ENCODE measurements at regions not wholly inside any gene's neighbourhood (a gene's known extent, or its start where the extent isn't known, plus 50 kb on each side); places are given as distances from the start of the nearest gene placed in this dataset.

- DNase-seq (ENCODE audit: low read depth) (no peak), FAIRE-seq (no peak)
- H3K9me3 Mint-ChIP-seq (ENCODE audit: unreplicated experiment): no peaks in the 10 kb centered on the region
- no peak overlapping the region for H3K4me3 ChIP-seq (ENCODE audit: insufficient read depth, low read depth, low read length)
- H4K20me1 ChIP-seq (ENCODE audit: insufficient read depth, low read length): no peaks in the 10 kb centered on the region
- no peak overlapping the region for H3K9ac ChIP-seq (ENCODE audit: low read length)
- H3K4me1 ChIP-seq (ENCODE audit: insufficient read depth, low read length): peaks cover 21% of the 10 kb centered on the region
- H3K27ac Mint-ChIP-seq (ENCODE audit: unreplicated experiment): no peak overlapping the region
- no peak overlapping the region for H3K4me2 ChIP-seq (ENCODE audit: low read length)
- TF ChIP-seq CTCF (IDR thresholded peaks at IDR 0.05; ENCODE audit: insufficient read depth, low read depth, low read length) (no peak), EZH2 (IDR thresholded peaks at IDR 0.05; ENCODE audit: insufficient read depth, low read length) (no peak)
- peaks cover 6% of the 10 kb centered on the region for H3K4me1 Mint-ChIP-seq (ENCODE audit: low read depth, unreplicated experiment)
- H3K79me2 ChIP-seq (ENCODE audit: insufficient read depth, low read length): no peaks in the 10 kb centered on the region
- no peaks in the 10 kb centered on the region for H3K27me3 Mint-ChIP-seq (ENCODE audit: low read depth, unreplicated experiment)
- H2AFZ ChIP-seq (ENCODE audit: low read depth, low read length): no peak overlapping the region
- H3K9me3 ChIP-seq (ENCODE audit: insufficient read depth, low read depth, low read length): no peaks in the 10 kb centered on the region
- no peak overlapping the region for H3K27ac ChIP-seq (ENCODE audit: low read depth, low read length)
- H3K36me3 ChIP-seq (ENCODE audit: insufficient read depth, low read length): no peaks in the 10 kb centered on the region
- H3K27me3 ChIP-seq (ENCODE audit: insufficient read depth, low read length): no peaks in the 10 kb centered on the region
- H3K4me3 Mint-ChIP-seq (ENCODE audit: unreplicated experiment): no peak overlapping the region
- H3K36me3 Mint-ChIP-seq (ENCODE audit: low read depth, unreplicated experiment): no peaks in the 10 kb centered on the region
These were observed 114.6 kb downstream of the ZBTB18 start for GRCh38 chr1:244165701-244166100.

- H3K27me3 Mint-ChIP-seq (ENCODE audit: low read depth, unreplicated experiment): no peaks in the 10 kb centered on the region
- FAIRE-seq (no peak), DNase-seq (ENCODE audit: low read depth) (no peak)
- Histone ChIP-seq H3K9me3 (ENCODE audit: insufficient read depth, low read depth, low read length) (no peaks in the 10 kb centered on the region), H3K36me3 (ENCODE audit: insufficient read depth, low read length) (no peaks in the 10 kb centered on the region), H3K4me3 (ENCODE audit: insufficient read depth, low read depth, low read length) (no peak overlapping the region), H4K20me1 (ENCODE audit: insufficient read depth, low read length) (no peaks in the 10 kb centered on the region), H3K27me3 (ENCODE audit: insufficient read depth, low read length) (no peaks in the 10 kb centered on the region), H3K79me2 (ENCODE audit: insufficient read depth, low read length) (no peaks in the 10 kb centered on the region), H2AFZ (ENCODE audit: low read depth, low read length) (no peak overlapping the region), H3K27ac (ENCODE audit: low read depth, low read length) (no peak overlapping the region), H3K4me2 (ENCODE audit: low read length) (no peak overlapping the region), H3K9ac (ENCODE audit: low read length) (no peak overlapping the region), H3K4me1 (ENCODE audit: insufficient read depth, low read length) (no peaks in the 10 kb centered on the region)
- H3K9me3 Mint-ChIP-seq (ENCODE audit: unreplicated experiment): no peaks in the 10 kb centered on the region
- H3K4me1 Mint-ChIP-seq (ENCODE audit: low read depth, unreplicated experiment): peaks cover 2% of the 10 kb centered on the region
- no peaks in the 10 kb centered on the region for H3K36me3 Mint-ChIP-seq (ENCODE audit: low read depth, unreplicated experiment)
- H3K4me3 Mint-ChIP-seq (ENCODE audit: unreplicated experiment): no peak overlapping the region
- TF ChIP-seq CTCF (IDR thresholded peaks at IDR 0.05; ENCODE audit: insufficient read depth, low read depth, low read length): no peak
- TF ChIP-seq EZH2 (IDR thresholded peaks at IDR 0.05; ENCODE audit: insufficient read depth, low read length): no peak
- no peak overlapping the region for H3K27ac Mint-ChIP-seq (ENCODE audit: unreplicated experiment)
These were observed 120.3 kb downstream of the ZBTB18 start for GRCh38 chr1:244171241-244171985.

DNA sequence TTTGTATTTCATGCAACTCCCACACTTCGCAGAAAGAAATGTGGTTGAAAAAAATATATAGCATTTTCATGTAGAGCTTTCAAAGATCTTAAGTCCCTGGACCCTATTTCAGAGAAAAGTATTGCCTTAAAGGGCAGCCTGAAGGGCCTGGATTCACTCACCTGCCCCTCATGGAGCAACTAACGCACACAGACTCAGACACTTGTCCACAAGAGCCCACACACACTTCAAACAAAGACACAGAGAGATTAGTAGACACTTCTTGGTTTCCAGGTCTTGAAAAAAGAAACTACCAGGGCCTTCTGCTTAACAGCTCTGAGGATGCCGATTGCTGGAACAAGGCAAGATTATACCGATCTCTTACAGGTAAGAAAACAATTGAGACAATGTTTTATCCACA, 122.2 kb downstream of the ZBTB18 start:
- Histone ChIP-seq H3K27ac (ENCODE audit: low read depth, low read length) (no peak overlapping the region), H3K27me3 (ENCODE audit: insufficient read depth, low read length) (no peaks in the 10 kb centered on the region), H3K4me3 (ENCODE audit: insufficient read depth, low read depth, low read length) (no peak overlapping the region), H2AFZ (ENCODE audit: low read depth, low read length) (no peak overlapping the region), H4K20me1 (ENCODE audit: insufficient read depth, low read length) (no peaks in the 10 kb centered on the region), H3K9me3 (ENCODE audit: insufficient read depth, low read depth, low read length) (no peaks in the 10 kb centered on the region), H3K4me2 (ENCODE audit: low read length) (no peak overlapping the region), H3K36me3 (ENCODE audit: insufficient read depth, low read length) (no peaks in the 10 kb centered on the region), H3K4me1 (ENCODE audit: insufficient read depth, low read length) (no peaks in the 10 kb centered on the region), H3K9ac (ENCODE audit: low read length) (no peak overlapping the region), H3K79me2 (ENCODE audit: insufficient read depth, low read length) (no peaks in the 10 kb centered on the region)
- Mint-ChIP-seq H3K36me3 (ENCODE audit: low read depth, unreplicated experiment) (no peaks in the 10 kb centered on the region), H3K4me3 (ENCODE audit: unreplicated experiment) (no peak overlapping the region), H3K9me3 (ENCODE audit: unreplicated experiment) (no peaks in the 10 kb centered on the region), H3K27me3 (ENCODE audit: low read depth, unreplicated experiment) (peaks cover 2% of the 10 kb centered on the region), H3K27ac (ENCODE audit: unreplicated experiment) (no peak overlapping the region), H3K4me1 (ENCODE audit: low read depth, unreplicated experiment) (peaks cover 2% of the 10 kb centered on the region)
- no peak for TF ChIP-seq EZH2 (IDR thresholded peaks at IDR 0.05; ENCODE audit: insufficient read depth, low read length)
- no peak for FAIRE-seq
- no peak for DNase-seq (ENCODE audit: low read depth)
